PFSK-1 (cell line): ENCODE measurements at regions not wholly inside any gene's neighbourhood (a gene's known extent, or its start where the extent isn't known, plus 50 kb on each side); places are given as distances from the start of the nearest gene placed in this dataset.

Experiments
- POLR2AphosphoS5 ChIP-seq: IDR thresholded peaks from 2 replicates; pipeline ENCODE4 v1.6.1; 2012; ENCODE audit warnings: low read depth, mild to moderate bottlenecking, control low read depth, low read length, moderate library complexity
- SIN3A ChIP-seq: IDR thresholded peaks from 2 replicates; pipeline ENCODE4 v1.6.1; 2012; ENCODE audit warnings: mild to moderate bottlenecking, low read length, moderate library complexity, borderline replicate concordance; ENCODE audit not compliant: insufficient read depth
- TAF1 ChIP-seq: IDR thresholded peaks from 2 replicates; pipeline ENCODE4 v1.6.1; 2012; ENCODE audit warnings: low read length, control low read depth, borderline replicate concordance; ENCODE audit not compliant: insufficient read depth
- TF ChIP-seq, protein P1 (sequence below), 2 experiments: IDR thresholded peaks; 2 replicates each; pipeline versions ENCODE4 v1.6.1 to v1.8.0; 2011 to 2012; ENCODE audit warnings: low read depth in 2 of 2, low read length in 2 of 2, control low read depth in 1 of 2, inconsistent platforms in 1 of 2, mild to moderate bottlenecking in 1 of 2, moderate library complexity in 1 of 2; ENCODE audit not compliant: insufficient read depth in 1 of 2

DNA sequence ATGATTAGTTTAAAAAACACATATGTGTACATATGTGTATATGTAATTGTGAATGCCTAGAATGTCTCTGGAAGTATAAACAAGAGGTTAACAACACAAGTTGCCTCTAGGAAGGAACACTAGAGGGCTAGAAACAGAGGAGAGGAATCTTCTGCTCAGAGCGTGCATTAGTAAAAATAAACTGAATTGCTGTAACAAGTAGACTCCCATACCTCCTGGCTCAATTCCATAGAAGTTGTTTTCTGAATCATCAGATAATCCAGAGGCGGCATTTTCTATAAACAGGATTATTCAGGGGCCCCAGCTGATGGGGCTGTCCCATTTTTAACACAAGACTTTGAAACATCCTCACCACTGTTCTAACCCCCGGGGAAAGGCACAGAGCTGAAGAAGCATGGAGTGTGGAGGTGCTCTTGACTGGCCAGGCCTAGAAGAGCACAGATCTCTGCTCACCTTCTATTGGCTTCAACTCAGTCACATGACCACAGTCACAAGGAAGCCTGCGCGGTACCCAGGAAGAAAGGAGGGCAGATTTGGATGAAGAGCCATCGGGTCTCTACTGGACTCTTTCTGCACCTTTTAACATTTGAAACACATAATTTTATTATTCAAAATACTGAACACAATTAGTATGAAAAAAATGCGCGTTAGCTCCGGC lies 145.7 kb downstream of the TLE3 start:
- TF ChIP-seq SIN3A, result no peak
- TF ChIP-seq, protein P1, sequence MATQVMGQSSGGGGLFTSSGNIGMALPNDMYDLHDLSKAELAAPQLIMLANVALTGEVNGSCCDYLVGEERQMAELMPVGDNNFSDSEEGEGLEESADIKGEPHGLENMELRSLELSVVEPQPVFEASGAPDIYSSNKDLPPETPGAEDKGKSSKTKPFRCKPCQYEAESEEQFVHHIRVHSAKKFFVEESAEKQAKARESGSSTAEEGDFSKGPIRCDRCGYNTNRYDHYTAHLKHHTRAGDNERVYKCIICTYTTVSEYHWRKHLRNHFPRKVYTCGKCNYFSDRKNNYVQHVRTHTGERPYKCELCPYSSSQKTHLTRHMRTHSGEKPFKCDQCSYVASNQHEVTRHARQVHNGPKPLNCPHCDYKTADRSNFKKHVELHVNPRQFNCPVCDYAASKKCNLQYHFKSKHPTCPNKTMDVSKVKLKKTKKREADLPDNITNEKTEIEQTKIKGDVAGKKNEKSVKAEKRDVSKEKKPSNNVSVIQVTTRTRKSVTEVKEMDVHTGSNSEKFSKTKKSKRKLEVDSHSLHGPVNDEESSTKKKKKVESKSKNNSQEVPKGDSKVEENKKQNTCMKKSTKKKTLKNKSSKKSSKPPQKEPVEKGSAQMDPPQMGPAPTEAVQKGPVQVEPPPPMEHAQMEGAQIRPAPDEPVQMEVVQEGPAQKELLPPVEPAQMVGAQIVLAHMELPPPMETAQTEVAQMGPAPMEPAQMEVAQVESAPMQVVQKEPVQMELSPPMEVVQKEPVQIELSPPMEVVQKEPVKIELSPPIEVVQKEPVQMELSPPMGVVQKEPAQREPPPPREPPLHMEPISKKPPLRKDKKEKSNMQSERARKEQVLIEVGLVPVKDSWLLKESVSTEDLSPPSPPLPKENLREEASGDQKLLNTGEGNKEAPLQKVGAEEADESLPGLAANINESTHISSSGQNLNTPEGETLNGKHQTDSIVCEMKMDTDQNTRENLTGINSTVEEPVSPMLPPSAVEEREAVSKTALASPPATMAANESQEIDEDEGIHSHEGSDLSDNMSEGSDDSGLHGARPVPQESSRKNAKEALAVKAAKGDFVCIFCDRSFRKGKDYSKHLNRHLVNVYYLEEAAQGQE (IDR thresholded peaks at IDR 0.05; ENCODE audit: insufficient read depth in 1 of 2, low read depth in 2 of 2, low read length in 2 of 2), result no peak
- TF ChIP-seq POLR2AphosphoS5, result no peak
- no peak for TF ChIP-seq TAF1
